Keratinocyte (primary cell): ENCODE measurements at regions not wholly inside any gene's neighbourhood (a gene's known extent, or its start where the extent isn't known, plus 50 kb on each side); places are given as distances from the start of the nearest gene placed in this dataset.

Experiments used
- DNase-seq: peaks from one replicate; pipeline ENCODE4 v3.0.0-alpha.2; 2011; ENCODE audit warnings: low read depth, missing footprints, low spot score
- FAIRE-seq: peaks from 2 replicates; lab custom pipeline; 2011; peaks lifted over from hg19 to GRCh38; lab: Jason Lieb, UNC
- H2AFZ ChIP-seq: 2 replicates; pipeline ENCODE4 v1.6.0; 2012; ENCODE audit warnings: low read length, control low read depth, inconsistent platforms; ENCODE audit not compliant: control insufficient read depth
- H3K27ac ChIP-seq: 2 replicates; pipeline ENCODE4 v1.5.1; 2011; ENCODE audit warnings: low read length; ENCODE audit not compliant: control insufficient read depth, insufficient read depth
- H3K27me3 ChIP-seq: 3 replicates; pipeline ENCODE4 v1.6.0; 2011; ENCODE audit warnings: low read length; ENCODE audit not compliant: control insufficient read depth, insufficient read depth; ENCODE audit errors: extremely low read depth
- H3K36me3 ChIP-seq, 2 experiments: 2 replicates in 1 of 2; 3 replicates in 1 of 2; pipeline ENCODE4 v1.5.1; 2011; ENCODE audit warnings: low read length in 2 of 2, mild to moderate bottlenecking in 1 of 2; ENCODE audit not compliant: control insufficient read depth in 2 of 2, insufficient read depth in 2 of 2; ENCODE audit errors: extremely low read depth in 1 of 2
- H3K4me1 ChIP-seq: 3 replicates; pipeline ENCODE4 v1.5.1; 2011; ENCODE audit warnings: low read length; ENCODE audit not compliant: control insufficient read depth, insufficient read depth; ENCODE audit errors: extremely low read depth
- H3K4me2 ChIP-seq: 3 replicates; pipeline ENCODE4 v1.6.0; 2011; ENCODE audit warnings: low read depth, low read length; ENCODE audit not compliant: control insufficient read depth, insufficient read depth; ENCODE audit errors: extremely low read depth
- H3K4me3 ChIP-seq, 3 experiments: fragments of 200-600 bp in 1 of 3; sonication (generic) in 1 of 3; 2 replicates in 2 of 3; 3 replicates in 1 of 3; pipeline ENCODE4 v1.5.1; 2011 to 2016; ENCODE audit warnings: low read length in 3 of 3, mild to moderate bottlenecking in 3 of 3, control low read depth in 2 of 3, inconsistent platforms in 1 of 3, low read depth in 1 of 3, mixed read lengths in 1 of 3, mixed run types in 1 of 3, moderate library complexity in 1 of 3; ENCODE audit not compliant: control insufficient read depth in 2 of 3, insufficient read depth in 2 of 3; ENCODE audit errors: extremely low read depth in 1 of 3
- H3K79me2 ChIP-seq: 2 replicates; pipeline ENCODE4 v1.6.0; 2012; ENCODE audit warnings: low read length; ENCODE audit not compliant: control insufficient read depth, insufficient read depth
- H3K9ac ChIP-seq: 3 replicates; pipeline ENCODE4 v1.6.0; 2011; ENCODE audit warnings: low read length; ENCODE audit not compliant: control insufficient read depth, insufficient read depth; ENCODE audit errors: extremely low read depth
- H3K9me1 ChIP-seq: 3 replicates; pipeline ENCODE4 v1.6.0; 2011; ENCODE audit warnings: low read length; ENCODE audit not compliant: control insufficient read depth, insufficient read depth; ENCODE audit errors: extremely low read depth
- H3K9me3 ChIP-seq: 2 replicates; pipeline ENCODE4 v1.5.1; 2012; ENCODE audit warnings: low read depth, low read length; ENCODE audit not compliant: control insufficient read depth
- H4K20me1 ChIP-seq: 3 replicates; pipeline ENCODE4 v1.6.0; 2011; ENCODE audit warnings: low read length; ENCODE audit not compliant: control insufficient read depth, insufficient read depth; ENCODE audit errors: extremely low read depth
- EZH2 ChIP-seq: IDR thresholded peaks from one replicate; pipeline ENCODE4 v1.6.1; 2012; ENCODE audit warnings: inconsistent platforms, mild to moderate bottlenecking, low read length, moderate library complexity
- dilution Hi-C: fragments of 300-500 bp; cut with MboI; formaldehyde crosslinking; loops from one replicate; pipeline ENCODE4 v1.7.0; 2020; ENCODE audit warnings: low sequenced_read_pairs; ENCODE audit not compliant: extremely low pct_ligation_motif_present
- TF ChIP-seq, protein P1 (sequence below), 3 experiments: IDR thresholded peaks in 1 of 3; conservative IDR thresholded peaks in 1 of 3; optimal IDR thresholded peaks in 1 of 3; 2 replicates in 2 of 3; 3 replicates in 1 of 3; pipeline versions ENCODE3 to v1.5.1; 2011; ENCODE audit warnings: low read length in 3 of 3, mild to moderate bottlenecking in 3 of 3, moderate library complexity in 2 of 3, control low read depth in 1 of 3, inconsistent platforms in 1 of 3; ENCODE audit not compliant: insufficient read depth in 2 of 3; ENCODE audit errors: extremely low read depth in 1 of 3

DNA sequence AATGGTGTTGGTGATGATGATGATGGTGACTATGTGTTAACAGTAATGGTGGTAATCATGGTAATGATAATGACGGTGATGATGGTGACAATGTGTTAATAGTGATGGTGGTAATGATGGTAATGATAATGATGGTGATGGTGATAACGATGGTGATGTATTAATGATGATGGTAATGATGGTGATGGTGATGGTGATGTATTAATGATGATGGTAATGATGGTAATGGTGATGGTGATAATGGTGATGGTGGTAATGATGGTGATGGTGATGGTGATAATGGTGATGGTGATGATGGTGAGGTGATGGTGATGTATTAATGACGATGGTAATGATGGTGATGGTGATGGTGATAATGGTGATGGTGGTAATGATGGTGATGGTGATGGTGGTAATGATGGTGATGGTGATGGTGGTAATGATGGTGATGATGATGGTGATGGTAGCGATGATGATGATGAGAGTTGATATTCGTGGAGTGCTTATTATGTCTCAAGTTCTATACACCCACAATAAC, 212.8 kb upstream of the NCKAP5 start:
- DNase-seq (no peak), FAIRE-seq (no peak)
- no peaks in the 10 kb centered on the region for H3K9me1 ChIP-seq
- dilution Hi-C loops, result no loop called here
- H3K9me3 ChIP-seq, result no peaks in the 10 kb centered on the region
- H3K27me3 ChIP-seq, result no peaks in the 10 kb centered on the region
- no peaks in the 10 kb centered on the region for H3K79me2 ChIP-seq
- TF ChIP-seq EZH2, result no peak
- TF ChIP-seq, protein P1, sequence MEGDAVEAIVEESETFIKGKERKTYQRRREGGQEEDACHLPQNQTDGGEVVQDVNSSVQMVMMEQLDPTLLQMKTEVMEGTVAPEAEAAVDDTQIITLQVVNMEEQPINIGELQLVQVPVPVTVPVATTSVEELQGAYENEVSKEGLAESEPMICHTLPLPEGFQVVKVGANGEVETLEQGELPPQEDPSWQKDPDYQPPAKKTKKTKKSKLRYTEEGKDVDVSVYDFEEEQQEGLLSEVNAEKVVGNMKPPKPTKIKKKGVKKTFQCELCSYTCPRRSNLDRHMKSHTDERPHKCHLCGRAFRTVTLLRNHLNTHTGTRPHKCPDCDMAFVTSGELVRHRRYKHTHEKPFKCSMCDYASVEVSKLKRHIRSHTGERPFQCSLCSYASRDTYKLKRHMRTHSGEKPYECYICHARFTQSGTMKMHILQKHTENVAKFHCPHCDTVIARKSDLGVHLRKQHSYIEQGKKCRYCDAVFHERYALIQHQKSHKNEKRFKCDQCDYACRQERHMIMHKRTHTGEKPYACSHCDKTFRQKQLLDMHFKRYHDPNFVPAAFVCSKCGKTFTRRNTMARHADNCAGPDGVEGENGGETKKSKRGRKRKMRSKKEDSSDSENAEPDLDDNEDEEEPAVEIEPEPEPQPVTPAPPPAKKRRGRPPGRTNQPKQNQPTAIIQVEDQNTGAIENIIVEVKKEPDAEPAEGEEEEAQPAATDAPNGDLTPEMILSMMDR (optimal IDR thresholded peaks at IDR 0.05 in 1 of 3, IDR thresholded peaks at IDR 0.05 in 1 of 3, conservative IDR thresholded peaks at IDR 0.05 in 1 of 3; ENCODE audit: extremely low read depth in 1 of 3, insufficient read depth in 2 of 3, low read length in 3 of 3), result no peak
- H3K4me2 ChIP-seq, result no peak overlapping the region
- no peak overlapping the region for H3K27ac ChIP-seq
- H2AFZ ChIP-seq, result no peak overlapping the region
- H3K4me3 ChIP-seq, result no peak overlapping the region
- no peak overlapping the region for H3K9ac ChIP-seq
- H4K20me1 ChIP-seq, result no peaks in the 10 kb centered on the region
- H3K4me1 ChIP-seq, result no peaks in the 10 kb centered on the region
- no peaks in the 10 kb centered on the region for H3K36me3 ChIP-seq

DNA sequence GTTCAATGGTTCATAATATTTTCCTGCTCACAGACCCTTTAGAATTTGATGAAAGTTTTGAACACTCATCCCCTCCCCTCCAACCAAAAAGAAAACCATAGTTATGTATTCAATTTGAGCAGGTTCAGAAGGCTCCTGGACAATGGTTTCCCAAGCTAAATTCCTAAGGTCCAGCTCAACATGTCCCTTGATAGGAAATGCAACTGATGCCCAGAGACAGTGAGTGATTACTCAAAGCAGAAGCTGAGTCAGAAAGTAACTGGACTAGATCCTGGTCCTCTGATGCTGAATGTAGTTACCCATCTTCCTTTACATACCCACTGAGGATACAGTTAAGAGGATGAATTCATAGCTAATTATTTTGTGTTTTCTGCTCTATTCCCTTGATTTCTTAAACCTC, 218.9 kb upstream of the NCKAP5 start:
- Histone ChIP-seq H3K9me3 (no peaks in the 10 kb centered on the region), H3K9me1 (no peaks in the 10 kb centered on the region), H3K27me3 (no peaks in the 10 kb centered on the region), H3K79me2 (no peaks in the 10 kb centered on the region), H3K36me3 (no peaks in the 10 kb centered on the region), H3K27ac (no peak overlapping the region), H4K20me1 (no peaks in the 10 kb centered on the region), H3K4me1 (no peaks in the 10 kb centered on the region), H3K4me2 (no peak overlapping the region), H3K4me3 (no peak overlapping the region), H2AFZ (no peak overlapping the region), H3K9ac (no peak overlapping the region)
- dilution Hi-C loops, result no loop called here
- TF ChIP-seq, protein P1 (optimal IDR thresholded peaks at IDR 0.05 in 1 of 3, IDR thresholded peaks at IDR 0.05 in 1 of 3, conservative IDR thresholded peaks at IDR 0.05 in 1 of 3; ENCODE audit: extremely low read depth in 1 of 3, insufficient read depth in 2 of 3, low read length in 3 of 3), result no peak
- no peak for TF ChIP-seq EZH2
- DNase-seq (no peak), FAIRE-seq (no peak)
